ENCODE measurements at regions not wholly inside any gene's neighbourhood (a gene's known extent, or its start where the extent isn't known, plus 50 kb on each side); places are given as distances from the start of the nearest gene placed in this dataset.

GRCh38 chr5:68373050-68373449 is 157.5 kb downstream of the PIK3R1 start:
- TF ChIP-seq CTCF (conservative IDR thresholded peaks at IDR 0.05; ENCODE audit: low read length) (no peak), EZH2phosphoT487 (IDR thresholded peaks at IDR 0.05; ENCODE audit: borderline replicate concordance, low read depth, low read length) (no peak)
